Caco-2 (cell line): ENCODE measurements at regions not wholly inside any gene's neighbourhood (a gene's known extent, or its start where the extent isn't known, plus 50 kb on each side); places are given as distances from the start of the nearest gene placed in this dataset.
A peak's percentile ranks its signal among the peaks of the same experiment; 100 is the strongest.

ENCODE experiments used
- BruUV-seq: library from RNA; stranded (reverse); fragments of 400-500 nt; replicated peaks from 2 replicates; lab custom pipeline; 2021; lab: Mats Ljungman, UMichigan
- CTCF ChIA-PET: fragments of 300-600 bp; sonication (Branson Sonifier 250); formaldehyde crosslinking; loops from one replicate; lab custom pipeline; 2022; ENCODE audit warnings: antibody characterized with exemption; lab: Charles Lee
- POLR2A ChIA-PET: fragments of 300-600 bp; sonication (Branson Sonifier 250); formaldehyde crosslinking; loops from one replicate; lab custom pipeline; 2022; ENCODE audit warnings: antibody characterized with exemption; lab: Charles Lee
- DNase-seq, 2 experiments: peaks; one replicate each; pipeline versions ENCODE4 v3.0.0 to v3.0.0-alpha.2; 2020 to 2022
- H3K27me3 ChIP-seq: replicated peaks from 2 replicates; pipeline ENCODE4 v1.6.0; 2011; ENCODE audit warnings: low read length; ENCODE audit not compliant: control insufficient read depth, insufficient read depth
- H3K36me3 ChIP-seq: 2 replicates; pipeline ENCODE4 v1.5.1; 2011; ENCODE audit warnings: low read length; ENCODE audit not compliant: control insufficient read depth, insufficient read depth
- H3K4me1 ChIP-seq: fragments of 250-450 bp; sonication (Bioruptor Pico); 2 replicates; pipeline ENCODE4 v1.5.1; 2020; ENCODE audit warnings: mild to moderate bottlenecking
- H3K4me3 ChIP-seq: 2 replicates; pipeline ENCODE4 v1.5.1; 2011; ENCODE audit warnings: low read depth, mild to moderate bottlenecking, control low read depth, low read length
- H3K9me3 ChIP-seq: fragments of 250-450 bp; sonication (Bioruptor Pico); 2 replicates; pipeline ENCODE4 v1.5.1; 2020; ENCODE audit warnings: mild to moderate bottlenecking, moderate library complexity
- H3K27ac Mint-ChIP-seq: one replicate; pipeline ENCODE4 v1.8.0; 2022; ENCODE audit warnings: mixed read lengths; ENCODE audit not compliant: unreplicated experiment
- H3K27me3 Mint-ChIP-seq: one replicate; pipeline ENCODE4 v1.8.0; 2022; ENCODE audit warnings: mixed read lengths; ENCODE audit not compliant: insufficient read depth, unreplicated experiment
- H3K36me3 Mint-ChIP-seq: one replicate; pipeline ENCODE4 v1.8.0; 2022; ENCODE audit warnings: mild to moderate bottlenecking, mixed read lengths; ENCODE audit not compliant: insufficient read depth, unreplicated experiment
- H3K4me1 Mint-ChIP-seq: one replicate; pipeline ENCODE4 v1.8.0; 2022; ENCODE audit warnings: low read depth, mixed read lengths; ENCODE audit not compliant: unreplicated experiment
- H3K4me3 Mint-ChIP-seq: one replicate; pipeline ENCODE4 v1.8.0; 2022; ENCODE audit warnings: mild to moderate bottlenecking, moderate library complexity, mixed read lengths; ENCODE audit not compliant: unreplicated experiment
- H3K9me3 Mint-ChIP-seq: one replicate; pipeline ENCODE4 v1.8.0; 2022; ENCODE audit warnings: mixed read lengths; ENCODE audit not compliant: unreplicated experiment
- intact Hi-C: fragments of 100-400 bp; cut with micrococcal nuclease; formaldehyde crosslinking; loops from one replicate; pipeline ENCODE4 v1.10.0; 2022; ENCODE audit not compliant: unreplicated experiment
- TF ChIP-seq, protein P1 (sequence below), 2 experiments: fragments of 200-600 bp in 1 of 2; IDR thresholded peaks; 1 replicate in 1 of 2; 2 replicates in 1 of 2; pipeline versions ENCODE4 v1.5.1 to v1.8.0; 2011 to 2022; ENCODE audit warnings: antibody characterized with exemption in 1 of 2, control low read depth in 1 of 2, inconsistent platforms in 1 of 2, low read depth in 1 of 2, low read length in 1 of 2, mild to moderate bottlenecking in 1 of 2, moderate library complexity in 1 of 2; ENCODE audit not compliant: insufficient read depth in 1 of 2, severe bottlenecking in 1 of 2, unreplicated experiment in 1 of 2

DNA sequence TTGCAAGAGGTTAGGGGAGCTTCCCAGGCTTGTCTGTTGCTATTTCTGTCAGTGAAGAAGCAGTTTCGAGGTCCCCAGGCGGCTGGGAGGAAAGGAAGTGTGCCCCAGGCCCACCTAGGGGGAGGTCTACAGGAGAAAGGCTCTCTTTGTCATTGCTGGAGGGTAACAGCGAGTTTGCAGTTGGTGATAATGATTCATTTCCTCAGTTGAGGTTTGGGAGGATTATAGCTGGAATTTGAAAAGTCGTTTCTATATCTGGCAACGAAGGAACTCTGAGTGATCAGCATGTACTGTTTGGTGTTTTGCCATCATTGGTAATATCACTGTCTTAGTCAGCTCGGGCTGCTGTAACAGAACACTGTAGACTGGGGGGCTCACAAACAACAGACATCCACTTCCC lies 65.5 kb upstream of the UBE3A start:
- peaks cover 3% of the 10 kb centered on the region for H3K27me3 Mint-ChIP-seq
- H3K36me3 ChIP-seq, result no peaks in the 10 kb centered on the region
- CTCF ChIA-PET, result no interaction called here

DNA sequence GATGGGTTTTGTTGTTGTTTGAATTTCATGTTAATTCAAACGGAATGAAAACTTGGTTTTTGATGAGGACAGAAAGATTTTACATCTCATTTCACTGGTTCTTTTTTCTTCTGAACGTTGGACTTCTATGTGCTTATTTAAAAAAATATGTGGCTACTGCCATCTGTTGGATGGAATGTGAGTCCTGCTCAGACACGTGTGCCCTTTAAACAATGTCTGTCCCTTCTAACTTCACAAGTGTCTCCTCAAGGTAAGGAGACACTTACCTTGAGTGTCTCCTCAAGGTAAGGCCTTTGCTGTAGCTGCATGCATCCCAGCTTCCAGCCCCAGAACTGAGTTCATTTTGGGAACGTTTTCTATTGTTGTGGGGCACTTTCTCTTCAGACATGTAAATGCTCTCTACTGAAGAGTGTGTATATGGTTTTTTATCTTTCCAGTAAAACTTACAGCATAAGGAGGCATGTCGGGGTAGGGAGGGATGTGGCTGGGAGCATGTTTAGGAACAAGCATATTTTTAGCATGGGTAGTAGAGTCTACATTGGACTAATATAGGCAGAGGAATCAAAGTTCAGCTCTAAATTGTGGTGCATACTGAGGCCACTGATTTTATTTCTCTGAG lies 63.1 kb upstream of the UBE3A start:
- CTCF ChIA-PET, result no interaction called here
- no peak overlapping the region for H3K27ac Mint-ChIP-seq
- H3K27me3 Mint-ChIP-seq, result peaks cover 2% of the 10 kb centered on the region
- no peaks in the 10 kb centered on the region for H3K9me3 Mint-ChIP-seq
- BruUV-seq, result no TSS peak
- Histone ChIP-seq H3K36me3 (no peaks in the 10 kb centered on the region), H3K4me1 (no peaks in the 10 kb centered on the region), H3K4me3 (no peak overlapping the region), H3K9me3 (no peaks in the 10 kb centered on the region), H3K27me3 (no peaks in the 10 kb centered on the region)
- H3K36me3 Mint-ChIP-seq, result no peaks in the 10 kb centered on the region
- POLR2A ChIA-PET, result no interaction called here
- TF ChIP-seq, protein P1, sequence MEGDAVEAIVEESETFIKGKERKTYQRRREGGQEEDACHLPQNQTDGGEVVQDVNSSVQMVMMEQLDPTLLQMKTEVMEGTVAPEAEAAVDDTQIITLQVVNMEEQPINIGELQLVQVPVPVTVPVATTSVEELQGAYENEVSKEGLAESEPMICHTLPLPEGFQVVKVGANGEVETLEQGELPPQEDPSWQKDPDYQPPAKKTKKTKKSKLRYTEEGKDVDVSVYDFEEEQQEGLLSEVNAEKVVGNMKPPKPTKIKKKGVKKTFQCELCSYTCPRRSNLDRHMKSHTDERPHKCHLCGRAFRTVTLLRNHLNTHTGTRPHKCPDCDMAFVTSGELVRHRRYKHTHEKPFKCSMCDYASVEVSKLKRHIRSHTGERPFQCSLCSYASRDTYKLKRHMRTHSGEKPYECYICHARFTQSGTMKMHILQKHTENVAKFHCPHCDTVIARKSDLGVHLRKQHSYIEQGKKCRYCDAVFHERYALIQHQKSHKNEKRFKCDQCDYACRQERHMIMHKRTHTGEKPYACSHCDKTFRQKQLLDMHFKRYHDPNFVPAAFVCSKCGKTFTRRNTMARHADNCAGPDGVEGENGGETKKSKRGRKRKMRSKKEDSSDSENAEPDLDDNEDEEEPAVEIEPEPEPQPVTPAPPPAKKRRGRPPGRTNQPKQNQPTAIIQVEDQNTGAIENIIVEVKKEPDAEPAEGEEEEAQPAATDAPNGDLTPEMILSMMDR (IDR thresholded peaks at IDR 0.05; ENCODE audit: insufficient read depth in 1 of 2, low read depth in 1 of 2, low read length in 1 of 2, severe bottlenecking in 1 of 2, unreplicated experiment in 1 of 2), result peak; percentile 37 to 62
- intact Hi-C loops, result loop anchor here (10.0 kb wide), 1 partner anchor 367 kb away; no protein-coding TSS in a partner anchor
- no peak overlapping the region for H3K4me3 Mint-ChIP-seq
- DNase-seq, result peak in 1 of 2 experiments; percentile 37
- no peaks in the 10 kb centered on the region for H3K4me1 Mint-ChIP-seq

More for the DNA sequence above, 65.5 kb upstream of the UBE3A start:
- Histone ChIP-seq H3K27me3 (no peaks in the 10 kb centered on the region), H3K9me3 (no peaks in the 10 kb centered on the region), H3K4me1 (no peaks in the 10 kb centered on the region), H3K4me3 (no peak overlapping the region)
- intact Hi-C loops, result loop anchor here (10.0 kb wide), 1 partner anchor 370 kb away; no protein-coding TSS in a partner anchor
- no peaks in the 10 kb centered on the region for H3K36me3 Mint-ChIP-seq
- H3K9me3 Mint-ChIP-seq, result no peaks in the 10 kb centered on the region
- POLR2A ChIA-PET, result interaction anchor here (0.6 kb wide), 1 partner anchor 549 kb away, joined by 3 read pairs; no protein-coding TSS in a partner anchor
- TF ChIP-seq, protein P1 (IDR thresholded peaks at IDR 0.05; ENCODE audit: insufficient read depth in 1 of 2, low read depth in 1 of 2, low read length in 1 of 2, severe bottlenecking in 1 of 2, unreplicated experiment in 1 of 2), result no peak
- H3K27ac Mint-ChIP-seq, result no peak overlapping the region
- H3K4me1 Mint-ChIP-seq, result no peaks in the 10 kb centered on the region
- no peak overlapping the region for H3K4me3 Mint-ChIP-seq
- BruUV-seq, result no TSS peak
- no peak for DNase-seq

DNA sequence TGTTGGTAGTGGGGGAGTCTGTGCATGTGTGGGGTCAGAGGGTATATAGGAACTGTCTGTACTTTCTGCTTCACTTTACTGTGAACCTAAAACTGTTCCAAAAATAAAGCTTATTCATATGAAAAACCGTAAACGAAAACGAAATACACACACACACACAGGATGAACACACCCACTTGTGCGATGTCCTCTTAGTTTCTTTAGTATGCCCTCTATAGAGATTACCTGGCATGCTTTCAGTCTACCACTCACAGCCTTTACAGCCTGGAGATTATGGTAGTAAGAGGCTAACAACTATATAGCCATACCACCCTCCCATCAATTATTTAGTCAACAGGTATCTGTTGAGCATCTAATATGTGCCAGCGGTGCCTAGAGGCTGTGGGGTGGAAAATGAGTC lies 60.0 kb upstream of the UBE3A start:
- Mint-ChIP-seq H3K9me3 (no peaks in the 10 kb centered on the region), H3K4me3 (no peak overlapping the region), H3K27ac (no peak overlapping the region), H3K27me3 (peaks cover 8% of the 10 kb centered on the region), H3K36me3 (no peaks in the 10 kb centered on the region), H3K4me1 (no peaks in the 10 kb centered on the region)
- Histone ChIP-seq H3K4me1 (no peaks in the 10 kb centered on the region), H3K9me3 (no peaks in the 10 kb centered on the region), H3K36me3 (no peaks in the 10 kb centered on the region), H3K4me3 (no peak overlapping the region), H3K27me3 (no peaks in the 10 kb centered on the region)
- no peak for DNase-seq
- ChIA-PET POLR2A (no interaction called here), CTCF (interaction anchor here (0.6 kb wide), 1 partner anchor 39 kb away, joined by 5 read pairs; no protein-coding TSS in a partner anchor)
- TF ChIP-seq, protein P1 (IDR thresholded peaks at IDR 0.05; ENCODE audit: insufficient read depth in 1 of 2, low read depth in 1 of 2, low read length in 1 of 2, severe bottlenecking in 1 of 2, unreplicated experiment in 1 of 2), result no peak
- intact Hi-C loops, result no loop called here
- BruUV-seq, result no TSS peak
